Fibroblast of the aortic adventitia (primary cell): ENCODE measurements at regions not wholly inside any gene's neighbourhood (a gene's known extent, or its start where the extent isn't known, plus 50 kb on each side); places are given as distances from the start of the nearest gene placed in this dataset.
"Not testable (repeated sequence)": the region's sequence is repeated elsewhere in the genome, so short reads cannot be mapped to it uniquely, and the experiment has no call there.

Experiments
- DNase-seq: peaks from one replicate; pipeline ENCODE4 v3.0.0-alpha.2; 2010; ENCODE audit warnings: low read depth
- H3K4me3 ChIP-seq: 2 replicates; pipeline ENCODE4 v1.5.1; 2011; ENCODE audit warnings: low read depth, mild to moderate bottlenecking, control low read depth, low read length, moderate library complexity
- TF ChIP-seq, protein P1 (sequence below): IDR thresholded peaks from 2 replicates; pipeline ENCODE4 v1.5.1; 2011; ENCODE audit warnings: mild to moderate bottlenecking, low read length, control low read depth, inconsistent platforms; ENCODE audit not compliant: insufficient read depth

DNA sequence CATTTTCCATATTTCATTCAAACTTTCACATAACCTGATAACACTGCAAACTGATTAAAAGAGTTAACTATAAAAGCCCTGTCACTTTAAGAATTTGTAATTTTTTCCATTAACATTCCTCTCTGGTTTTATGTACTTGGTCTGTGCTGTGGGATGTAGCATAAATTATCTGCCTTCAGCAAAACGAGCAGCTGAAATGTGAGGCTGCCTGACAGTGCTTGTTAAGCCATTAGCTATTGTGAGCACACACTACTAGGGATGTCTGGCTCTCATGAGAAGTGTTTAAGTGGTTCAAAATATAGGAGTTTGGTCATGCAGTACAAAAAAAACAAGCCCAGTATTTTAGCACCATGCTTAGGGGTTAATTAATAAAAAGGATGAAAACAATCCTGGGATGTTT, 63.0 kb downstream of the HOXA1 start:
- no peak for DNase-seq
- TF ChIP-seq, protein P1, sequence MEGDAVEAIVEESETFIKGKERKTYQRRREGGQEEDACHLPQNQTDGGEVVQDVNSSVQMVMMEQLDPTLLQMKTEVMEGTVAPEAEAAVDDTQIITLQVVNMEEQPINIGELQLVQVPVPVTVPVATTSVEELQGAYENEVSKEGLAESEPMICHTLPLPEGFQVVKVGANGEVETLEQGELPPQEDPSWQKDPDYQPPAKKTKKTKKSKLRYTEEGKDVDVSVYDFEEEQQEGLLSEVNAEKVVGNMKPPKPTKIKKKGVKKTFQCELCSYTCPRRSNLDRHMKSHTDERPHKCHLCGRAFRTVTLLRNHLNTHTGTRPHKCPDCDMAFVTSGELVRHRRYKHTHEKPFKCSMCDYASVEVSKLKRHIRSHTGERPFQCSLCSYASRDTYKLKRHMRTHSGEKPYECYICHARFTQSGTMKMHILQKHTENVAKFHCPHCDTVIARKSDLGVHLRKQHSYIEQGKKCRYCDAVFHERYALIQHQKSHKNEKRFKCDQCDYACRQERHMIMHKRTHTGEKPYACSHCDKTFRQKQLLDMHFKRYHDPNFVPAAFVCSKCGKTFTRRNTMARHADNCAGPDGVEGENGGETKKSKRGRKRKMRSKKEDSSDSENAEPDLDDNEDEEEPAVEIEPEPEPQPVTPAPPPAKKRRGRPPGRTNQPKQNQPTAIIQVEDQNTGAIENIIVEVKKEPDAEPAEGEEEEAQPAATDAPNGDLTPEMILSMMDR = no peak
- no peak overlapping the region for H3K4me3 ChIP-seq

GRCh38 chr7:27031289-27032172, 64.3 kb downstream of the HOXA1 start:
- TF ChIP-seq, protein P1 = no peak

GRCh38 chr7:27030393-27031050, 65.3 kb downstream of the HOXA1 start:
- DNase-seq = no peak
- H3K4me3 ChIP-seq = no peak overlapping the region
- TF ChIP-seq, protein P1 = no peak

More at GRCh38 chr7:27031289-27032172, 64.3 kb downstream of the HOXA1 start:
- H3K4me3 ChIP-seq = no peak overlapping the region
- peak; percentile 85 for DNase-seq

- TF ChIP-seq, protein P1 = no peak
- H3K4me3 ChIP-seq = no peak overlapping the region
- no peak for DNase-seq
Observed at GRCh38 chr7:27025270-27025669, 70.5 kb downstream of the HOXA1 start.

DNA sequence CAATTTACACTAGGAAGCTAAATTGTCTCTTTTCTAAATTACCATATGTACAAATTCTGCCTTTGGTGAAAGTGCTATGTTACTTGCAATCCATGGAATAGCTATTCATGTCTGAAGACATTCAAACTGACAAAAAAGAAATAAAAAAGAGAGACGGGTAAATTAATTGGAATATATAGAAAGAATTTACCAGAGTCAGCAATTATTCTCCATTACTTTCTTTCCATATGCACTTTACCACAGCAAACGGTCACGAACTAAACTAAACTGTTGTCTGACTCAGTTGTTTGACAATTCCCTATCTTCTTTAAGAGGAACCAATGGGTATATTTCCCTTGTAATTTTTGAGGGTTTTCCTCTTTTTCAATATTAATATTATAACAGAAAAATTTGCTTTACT, 85.7 kb downstream of the HOXA1 start:
- DNase-seq = no peak
- no peak overlapping the region for H3K4me3 ChIP-seq
- TF ChIP-seq, protein P1 = no peak

DNA sequence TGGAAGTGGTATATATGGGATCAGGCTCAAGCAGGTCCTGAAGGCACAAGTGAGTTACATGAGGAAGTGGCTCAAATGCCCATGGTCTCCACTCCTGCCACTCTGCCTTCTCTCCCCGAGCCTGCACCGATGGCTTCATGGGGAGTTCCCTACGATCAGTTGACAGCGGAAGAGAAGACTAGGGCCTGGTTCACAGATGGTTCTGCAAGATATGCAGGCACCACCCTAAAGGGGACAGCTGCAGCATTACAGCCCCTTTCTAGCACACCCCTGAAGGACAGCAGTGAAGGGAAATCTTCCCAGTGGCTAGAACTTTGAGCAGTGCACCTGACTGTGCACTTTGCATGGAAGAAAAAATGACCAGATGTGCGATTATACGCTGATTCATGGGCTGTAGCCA, 95.3 kb downstream of the HOXA1 start:
- no peak for DNase-seq
- no peak overlapping the region for H3K4me3 ChIP-seq
- TF ChIP-seq, protein P1 = no peak

DNA sequence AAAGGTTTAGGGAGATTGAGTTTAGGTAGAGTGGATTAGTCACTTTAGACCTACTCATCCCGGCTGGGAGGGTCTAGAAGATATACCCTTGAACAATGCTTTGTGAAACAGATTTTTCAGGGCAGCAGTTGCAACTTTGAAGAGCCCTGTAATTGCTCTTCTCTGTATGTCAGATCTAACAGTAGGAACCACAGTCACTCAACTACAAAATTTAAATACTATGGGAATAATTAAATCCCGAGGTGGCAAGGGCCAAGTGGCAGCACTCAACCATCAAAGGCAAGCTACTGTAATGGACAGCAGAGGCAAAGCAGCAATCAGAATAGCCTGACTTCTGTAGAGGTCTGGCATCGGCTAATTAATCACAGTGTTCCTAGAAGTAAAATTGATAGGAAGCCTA, 97.5 kb downstream of the HOXA1 start:
- not testable (repeated sequence) for DNase-seq, H3K4me3 ChIP-seq
